ENCODE measurements at regions not wholly inside any gene's neighbourhood (a gene's known extent, or its start where the extent isn't known, plus 50 kb on each side); places are given as distances from the start of the nearest gene placed in this dataset.

DNA sequence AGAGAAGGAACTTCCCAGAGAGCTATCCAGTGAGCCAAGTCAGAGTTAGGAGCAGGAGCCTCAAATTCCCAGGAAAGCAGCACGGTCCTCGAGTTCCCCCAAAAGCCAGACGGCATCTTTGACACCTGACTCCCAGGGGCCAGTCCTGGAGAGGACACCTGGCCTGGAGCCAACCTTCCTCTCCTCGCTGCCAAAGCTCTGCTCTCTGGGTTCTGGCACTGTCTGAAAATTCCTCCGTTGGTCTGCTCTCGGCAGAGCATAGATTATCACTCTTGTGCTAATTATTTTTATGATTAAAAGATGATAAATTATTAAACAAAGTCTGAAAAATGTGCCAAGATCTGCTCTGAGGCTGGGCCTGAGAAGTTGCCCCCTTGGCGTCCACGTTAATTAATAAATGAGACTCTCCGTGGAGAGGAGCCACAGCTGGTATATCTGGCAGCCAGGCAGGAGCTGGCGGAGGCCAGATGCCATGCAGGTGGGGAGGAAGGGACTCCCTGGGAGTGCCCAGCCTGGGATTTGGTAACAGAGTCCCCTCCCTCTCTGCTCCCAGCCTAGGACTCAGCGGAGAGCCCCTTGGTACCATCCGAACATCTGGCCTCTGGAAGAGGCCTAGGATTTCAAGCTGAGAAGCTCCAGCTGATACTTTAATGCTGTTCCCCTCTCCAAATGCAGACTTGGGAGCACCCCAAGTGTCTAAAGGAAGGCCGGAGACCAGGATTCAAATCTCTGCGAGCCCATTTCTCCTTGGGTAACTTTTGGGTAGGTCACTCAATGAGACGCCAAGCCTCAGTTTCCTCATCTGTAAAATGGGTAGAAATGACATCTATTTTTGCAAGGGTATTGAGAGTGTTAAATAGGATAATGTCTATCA, 163.7 kb upstream of the POU3F1 start:
- POLR2A ChIA-PET, result no interaction called here
- Mint-ChIP-seq H3K4me1 (peaks cover 3% of the 10 kb centered on the region), H3K27me3 (peaks cover 24% of the 10 kb centered on the region), H3K27ac (no peak overlapping the region), H3K9me3 (no peaks in the 10 kb centered on the region), H3K36me3 (no peaks in the 10 kb centered on the region), H3K4me3 (no peak overlapping the region)
- ATAC-seq (ENCODE audit: low read depth) (no peak), DNase-seq (no peak)

DNA sequence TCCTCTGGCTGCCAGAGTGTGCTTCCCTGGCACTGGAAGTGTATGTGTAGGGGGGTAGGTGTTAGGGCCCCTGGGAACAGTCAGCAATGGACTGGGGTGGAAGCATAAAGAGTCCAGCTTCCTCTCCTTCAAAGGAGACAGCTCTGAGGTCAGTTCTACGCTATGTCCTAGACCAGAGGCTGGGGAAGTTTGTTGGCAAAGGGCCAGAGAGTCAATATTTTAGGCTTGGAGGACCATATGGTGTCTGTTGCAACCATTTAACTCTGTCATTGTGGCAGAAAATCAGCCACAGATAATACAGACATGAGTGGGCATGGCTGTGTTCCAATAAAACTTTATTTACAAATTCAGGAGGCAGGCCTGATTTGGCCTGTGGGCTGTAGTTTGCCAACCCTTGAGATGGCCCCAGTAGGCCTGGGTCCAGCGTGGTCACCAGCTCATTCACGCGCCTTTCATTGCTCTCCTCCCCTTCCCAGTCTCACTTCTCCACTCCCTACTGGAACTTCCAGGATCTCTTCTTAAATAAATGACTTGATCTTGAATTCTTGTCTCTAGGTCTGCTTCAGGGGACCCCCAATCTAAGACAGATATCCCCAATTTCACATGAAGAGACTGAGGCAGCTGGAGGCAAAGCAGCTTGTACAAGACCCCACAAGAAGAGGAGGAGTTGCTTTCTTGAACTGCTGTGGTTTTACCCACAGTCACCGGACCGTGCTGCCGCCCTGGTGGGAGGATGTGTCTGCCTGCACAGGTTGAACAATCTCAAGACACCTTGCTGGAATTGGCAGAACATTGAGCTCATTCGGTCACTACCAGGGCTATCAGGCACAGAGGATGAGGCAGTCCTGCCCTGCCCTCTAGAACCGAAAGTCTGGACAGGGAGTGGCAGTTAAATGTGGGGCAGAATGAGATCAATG, 162.4 kb upstream of the POU3F1 start:
- POLR2A ChIA-PET, result no interaction called here
- H3K27ac Mint-ChIP-seq, result no peak overlapping the region
- ATAC-seq (ENCODE audit: low read depth) (no peak), DNase-seq (no peak)
- no peak overlapping the region for H3K4me3 Mint-ChIP-seq
- no peaks in the 10 kb centered on the region for H3K9me3 Mint-ChIP-seq
- H3K36me3 Mint-ChIP-seq, result no peaks in the 10 kb centered on the region
- peaks cover 14% of the 10 kb centered on the region for H3K27me3 Mint-ChIP-seq
- H3K4me1 Mint-ChIP-seq, result peaks cover 3% of the 10 kb centered on the region

DNA sequence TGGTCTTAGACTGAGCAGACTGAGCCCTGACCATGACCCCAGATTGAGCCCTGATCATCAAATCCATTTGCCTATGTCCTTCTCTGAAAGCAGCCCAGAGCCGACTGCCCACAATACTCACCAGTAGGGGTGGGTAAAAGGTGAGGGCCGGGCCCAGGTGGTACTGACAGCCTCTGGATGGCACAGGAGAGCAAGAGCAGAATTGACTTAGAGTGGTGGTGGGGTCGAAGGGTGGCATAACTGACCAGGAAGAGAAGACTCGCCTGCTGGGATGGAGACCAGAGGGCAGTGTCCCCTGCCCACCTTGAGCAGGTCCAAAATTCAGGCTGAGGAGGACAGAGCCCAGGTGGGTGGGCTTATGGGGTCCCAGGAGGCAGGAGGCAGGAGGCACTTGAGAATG, 161.3 kb upstream of the POU3F1 start:
- no peak overlapping the region for H3K27ac Mint-ChIP-seq
- POLR2A ChIA-PET, result no interaction called here
- H3K9me3 Mint-ChIP-seq, result no peaks in the 10 kb centered on the region
- no peaks in the 10 kb centered on the region for H3K4me1 Mint-ChIP-seq
- no peaks in the 10 kb centered on the region for H3K36me3 Mint-ChIP-seq
- DNase-seq, result no peak
- no peak for ATAC-seq (ENCODE audit: low read depth)
- H3K27me3 Mint-ChIP-seq, result peaks cover 4% of the 10 kb centered on the region
- no peak overlapping the region for H3K4me3 Mint-ChIP-seq

DNA sequence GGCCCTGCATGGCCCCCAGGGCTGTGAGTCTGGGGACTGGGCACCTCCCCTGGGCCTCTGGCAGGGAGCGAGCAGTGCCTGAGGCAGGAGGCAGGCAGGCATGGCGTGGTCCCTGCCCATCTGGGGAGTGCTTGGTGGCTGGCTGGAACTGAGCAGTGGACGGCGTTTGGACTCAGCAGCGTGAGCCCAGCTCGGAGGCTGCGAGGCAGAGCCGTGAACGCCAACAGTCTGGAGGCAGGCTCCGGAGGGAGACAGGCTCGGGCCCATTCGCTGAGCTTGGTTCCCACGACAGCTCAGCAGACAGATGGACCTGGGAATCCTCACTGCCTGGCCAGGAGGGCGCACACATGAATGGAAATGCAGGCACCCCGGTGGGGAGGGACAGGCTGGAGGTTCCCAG, 160.7 kb upstream of the POU3F1 start:
- Mint-ChIP-seq H3K27ac (no peak overlapping the region), H3K4me3 (no peak overlapping the region), H3K36me3 (no peaks in the 10 kb centered on the region), H3K4me1 (no peaks in the 10 kb centered on the region), H3K9me3 (no peaks in the 10 kb centered on the region), H3K27me3 (peaks cover under 1% of the 10 kb centered on the region)
- DNase-seq (no peak), ATAC-seq (ENCODE audit: low read depth) (no peak)
- POLR2A ChIA-PET, result no interaction called here

DNA sequence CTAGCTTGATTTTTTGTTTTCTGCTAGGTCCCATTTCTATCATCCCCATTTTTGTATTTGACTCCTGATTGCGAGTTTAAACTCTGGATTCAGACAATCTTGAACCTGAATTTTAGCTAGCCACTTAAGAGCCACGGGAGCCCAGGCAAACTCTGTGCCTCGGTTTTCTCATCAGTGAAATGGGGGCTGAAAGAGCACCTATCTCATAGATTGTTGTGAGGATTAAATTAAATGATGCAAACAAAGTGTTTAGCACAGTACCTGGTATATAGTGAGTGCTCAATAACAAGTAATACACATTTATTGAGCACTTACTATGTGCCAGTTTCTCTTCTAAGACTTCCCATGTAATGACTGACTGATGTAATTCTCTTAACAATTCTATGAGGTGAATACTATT, 158.1 kb upstream of the POU3F1 start:
- Mint-ChIP-seq H3K4me3 (no peak overlapping the region), H3K4me1 (no peaks in the 10 kb centered on the region), H3K9me3 (peaks cover 1% of the 10 kb centered on the region), H3K36me3 (no peaks in the 10 kb centered on the region), H3K27me3 (peaks cover 5% of the 10 kb centered on the region), H3K27ac (no peak overlapping the region)
- POLR2A ChIA-PET, result no interaction called here
- no peak for DNase-seq
- no peak for ATAC-seq (ENCODE audit: low read depth)

DNA sequence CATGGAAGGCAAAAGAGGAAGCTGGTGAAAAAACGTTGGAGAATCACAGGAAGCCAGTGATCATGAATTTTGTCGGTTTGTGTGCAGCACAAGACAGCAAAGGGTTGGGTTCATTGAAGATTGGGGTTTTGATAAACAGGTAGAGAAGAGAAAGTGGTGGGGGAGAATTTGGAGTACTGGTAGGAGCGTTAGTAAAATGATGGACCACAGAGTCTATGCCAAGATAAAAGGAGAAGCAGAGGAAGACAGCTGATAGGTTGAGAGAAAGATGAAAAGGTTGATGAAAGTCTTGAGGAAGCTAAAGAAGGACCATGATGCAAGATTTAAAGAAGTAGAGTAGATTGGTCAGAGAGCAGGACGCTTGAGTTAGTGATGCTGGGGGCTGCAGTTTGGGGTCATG, 156.8 kb upstream of the POU3F1 start:
- no peak for ATAC-seq (ENCODE audit: low read depth)
- H3K4me1 Mint-ChIP-seq, result no peaks in the 10 kb centered on the region
- H3K9me3 Mint-ChIP-seq, result peaks cover 1% of the 10 kb centered on the region
- no peak overlapping the region for H3K27ac Mint-ChIP-seq
- peaks cover 17% of the 10 kb centered on the region for H3K27me3 Mint-ChIP-seq
- POLR2A ChIA-PET, result no interaction called here
- H3K36me3 Mint-ChIP-seq, result no peaks in the 10 kb centered on the region
- no peak overlapping the region for H3K4me3 Mint-ChIP-seq
- no peak for DNase-seq

DNA sequence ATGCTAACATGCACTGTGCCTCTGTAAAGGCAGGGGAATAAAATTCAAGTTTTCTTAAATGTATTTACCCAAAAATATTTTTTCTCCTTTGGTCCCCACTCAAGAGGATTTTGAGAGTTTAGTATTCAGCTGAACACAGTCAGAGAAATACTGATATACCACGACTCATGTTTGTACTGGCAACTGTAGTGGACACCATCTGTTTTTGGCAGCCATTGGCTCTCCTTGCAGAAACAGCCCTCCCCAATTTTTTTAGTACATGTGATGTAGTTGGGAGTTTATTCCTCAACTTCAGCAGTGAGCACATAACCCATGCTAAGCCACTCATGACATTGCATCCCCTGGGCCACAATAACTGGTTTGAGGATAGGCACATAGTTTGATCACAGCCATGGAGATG, 154.8 kb upstream of the POU3F1 start:
- DNase-seq (no peak), ATAC-seq (ENCODE audit: low read depth) (no peak)
- Mint-ChIP-seq H3K27ac (no peak overlapping the region), H3K4me1 (no peaks in the 10 kb centered on the region), H3K36me3 (no peaks in the 10 kb centered on the region), H3K4me3 (no peak overlapping the region), H3K27me3 (peaks cover 22% of the 10 kb centered on the region), H3K9me3 (peaks cover 1% of the 10 kb centered on the region)
- POLR2A ChIA-PET, result no interaction called here

DNA sequence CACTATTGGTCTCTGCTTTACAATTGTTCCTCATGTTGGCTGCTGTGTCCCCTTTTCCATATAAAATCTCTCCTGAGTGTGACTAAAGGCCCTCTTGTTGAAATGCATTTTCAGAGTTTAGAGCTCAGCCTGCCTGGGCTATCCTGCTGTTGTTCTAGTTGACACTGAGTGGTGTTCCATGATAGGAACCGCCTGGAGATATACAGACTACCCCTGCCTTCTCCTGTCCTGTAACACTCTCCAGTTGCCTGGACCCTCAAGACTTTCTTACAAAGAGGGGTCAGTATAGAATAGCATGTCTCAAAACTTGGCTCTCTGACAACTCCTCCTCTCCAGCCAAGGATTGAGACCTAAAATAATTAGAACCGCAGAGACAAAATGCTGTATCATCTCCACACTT, 152.0 kb upstream of the POU3F1 start:
- peaks cover 22% of the 10 kb centered on the region for H3K27me3 Mint-ChIP-seq
- no peaks in the 10 kb centered on the region for H3K4me1 Mint-ChIP-seq
- DNase-seq, result no peak
- H3K27ac Mint-ChIP-seq, result no peak overlapping the region
- H3K4me3 Mint-ChIP-seq, result no peak overlapping the region
- peaks cover 1% of the 10 kb centered on the region for H3K9me3 Mint-ChIP-seq
- POLR2A ChIA-PET, result no interaction called here
- no peaks in the 10 kb centered on the region for H3K36me3 Mint-ChIP-seq
- ATAC-seq (ENCODE audit: low read depth), result no peak

DNA sequence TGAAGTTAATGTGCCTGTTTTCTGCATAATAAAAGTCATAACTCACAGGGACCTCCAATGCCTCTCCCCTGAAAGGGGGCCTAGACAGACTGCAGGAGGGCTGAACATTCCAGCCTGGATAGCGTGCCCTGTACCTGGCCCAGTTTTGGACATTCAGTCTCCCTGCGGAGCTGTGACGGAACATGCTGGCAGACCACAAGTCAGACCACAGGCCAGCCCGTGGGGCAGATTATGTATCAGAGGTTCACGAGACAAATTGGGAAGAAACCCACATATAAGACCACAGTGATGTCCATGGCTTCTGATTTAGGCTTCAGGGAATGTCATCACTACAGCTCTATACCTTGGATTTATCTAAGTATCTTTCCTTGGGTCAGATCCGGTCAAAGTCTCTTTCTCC, 151.5 kb upstream of the POU3F1 start:
- Mint-ChIP-seq H3K27me3 (peaks cover 22% of the 10 kb centered on the region), H3K4me1 (no peaks in the 10 kb centered on the region), H3K36me3 (no peaks in the 10 kb centered on the region), H3K4me3 (no peak overlapping the region), H3K9me3 (peaks cover 1% of the 10 kb centered on the region), H3K27ac (no peak overlapping the region)
- POLR2A ChIA-PET, result no interaction called here
- no peak for DNase-seq
- no peak for ATAC-seq (ENCODE audit: low read depth)

DNA sequence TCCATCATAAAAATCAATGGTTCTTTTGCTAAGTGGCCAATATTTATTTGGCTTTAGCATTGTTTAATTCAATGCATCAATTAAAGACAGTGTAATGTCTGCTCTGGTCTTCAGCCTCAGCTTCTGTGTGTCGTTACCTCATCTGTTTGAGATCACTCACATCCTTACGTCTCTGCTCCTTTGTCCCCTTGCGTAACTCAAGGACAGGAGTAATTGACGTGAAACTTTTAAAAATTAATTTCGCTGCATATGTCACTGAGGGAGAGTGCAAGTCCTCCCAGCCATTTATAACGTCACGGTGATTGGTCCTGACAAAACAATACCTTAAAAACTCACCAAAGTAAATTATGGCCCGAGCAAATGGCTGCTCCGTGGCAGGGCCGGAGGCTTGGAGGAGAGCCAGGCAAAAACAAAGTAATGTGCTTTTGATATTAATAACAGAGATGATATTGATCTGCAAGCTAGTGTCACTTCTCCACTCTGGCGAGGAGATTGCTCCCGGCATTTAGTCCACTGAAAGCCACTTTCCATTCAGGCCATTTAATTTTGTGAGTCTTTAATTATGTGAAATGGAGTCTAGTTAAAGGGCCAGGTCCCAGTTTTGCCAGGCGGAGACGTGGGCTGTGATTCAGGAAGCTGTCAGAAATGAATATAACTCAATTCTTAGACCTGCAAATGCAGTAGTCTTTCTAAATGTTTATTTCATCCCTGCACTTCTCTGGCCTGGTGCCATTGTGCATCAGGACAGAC, 150.9 kb upstream of the POU3F1 start:
- H3K4me1 Mint-ChIP-seq, result no peaks in the 10 kb centered on the region
- POLR2A ChIA-PET, result no interaction called here
- H3K9me3 Mint-ChIP-seq, result peaks cover 1% of the 10 kb centered on the region
- H3K36me3 Mint-ChIP-seq, result no peaks in the 10 kb centered on the region
- ATAC-seq (ENCODE audit: low read depth) (no peak), DNase-seq (no peak)
- peaks cover 22% of the 10 kb centered on the region for H3K27me3 Mint-ChIP-seq
- H3K27ac Mint-ChIP-seq, result no peak overlapping the region
- H3K4me3 Mint-ChIP-seq, result no peak overlapping the region

DNA sequence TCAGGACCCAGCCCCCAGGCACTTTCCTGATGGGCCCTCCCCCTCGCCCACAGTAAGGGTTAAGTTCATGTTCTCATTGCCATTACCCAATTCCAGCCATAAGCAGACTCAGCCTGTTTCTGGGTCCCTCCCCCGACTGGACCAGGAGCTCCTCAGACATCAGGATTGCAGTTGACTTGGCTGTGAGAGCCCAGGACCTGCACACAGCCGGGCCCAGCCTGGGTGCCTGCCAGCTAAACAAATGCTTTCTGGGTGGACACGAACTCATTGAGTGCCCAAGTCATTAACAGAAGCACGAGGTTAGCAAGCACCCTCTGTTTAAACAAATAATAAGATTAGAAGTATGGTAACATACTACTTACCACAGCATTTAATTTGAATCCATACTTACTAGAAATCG, 147.9 kb upstream of the POU3F1 start:
- Mint-ChIP-seq H3K4me1 (peaks cover 4% of the 10 kb centered on the region), H3K27ac (no peak overlapping the region), H3K4me3 (no peak overlapping the region), H3K9me3 (no peaks in the 10 kb centered on the region), H3K27me3 (peaks cover 41% of the 10 kb centered on the region), H3K36me3 (no peaks in the 10 kb centered on the region)
- POLR2A ChIA-PET, result no interaction called here
- DNase-seq (no peak), ATAC-seq (ENCODE audit: low read depth) (no peak)

DNA sequence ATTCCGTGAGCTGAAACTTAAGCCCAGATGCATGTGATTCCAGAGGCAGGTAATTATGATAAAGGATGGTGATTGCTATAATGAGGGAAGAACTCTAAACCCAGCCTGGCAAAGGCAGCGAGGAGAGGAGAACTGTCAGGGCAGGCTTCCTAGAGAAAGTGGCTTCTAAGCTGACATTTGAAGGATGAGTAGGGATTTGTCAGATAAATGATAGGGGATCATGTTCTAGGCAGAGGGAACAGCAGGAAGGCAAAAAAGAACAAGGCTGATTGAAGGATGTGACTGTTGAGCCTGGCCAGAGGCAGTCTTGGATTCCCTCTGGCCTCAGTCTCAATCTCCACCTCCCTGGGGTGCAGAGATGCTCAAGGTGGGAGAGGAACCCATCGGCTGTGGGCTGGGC, 146.4 kb upstream of the POU3F1 start:
- Mint-ChIP-seq H3K27ac (no peak overlapping the region), H3K9me3 (no peaks in the 10 kb centered on the region), H3K36me3 (no peaks in the 10 kb centered on the region), H3K4me3 (no peak overlapping the region), H3K4me1 (peaks cover 4% of the 10 kb centered on the region), H3K27me3 (peaks cover 33% of the 10 kb centered on the region)
- POLR2A ChIA-PET, result interaction anchor here (0.5 kb wide), 1 partner anchor 442 kb away, joined by 4 read pairs; no protein-coding TSS in a partner anchor
- ATAC-seq (ENCODE audit: low read depth) (no peak), DNase-seq (no peak)

DNA sequence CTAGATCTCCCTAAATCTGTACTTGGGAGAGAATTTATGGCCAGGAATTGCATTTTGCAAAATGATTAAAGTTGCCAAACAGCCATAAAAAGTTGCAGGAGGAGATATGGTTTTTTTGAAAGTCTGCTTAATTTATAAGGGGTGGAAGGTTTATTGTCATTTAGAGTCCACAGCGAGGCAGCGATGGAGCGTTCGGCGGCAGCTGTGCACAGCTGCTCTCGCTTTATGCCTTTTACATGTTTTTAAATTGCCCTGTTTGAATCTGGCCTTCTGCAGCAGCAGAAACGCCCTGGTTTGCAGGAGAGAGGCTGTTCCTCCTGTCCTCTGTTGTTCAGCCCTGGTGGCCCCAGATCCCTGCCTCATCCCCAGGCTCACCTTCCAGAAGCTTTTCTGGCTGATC, 144.9 kb upstream of the POU3F1 start:
- no peak for ATAC-seq (ENCODE audit: low read depth)
- H3K27ac Mint-ChIP-seq, result no peak overlapping the region
- H3K27me3 Mint-ChIP-seq, result peaks cover 32% of the 10 kb centered on the region
- H3K4me3 Mint-ChIP-seq, result no peak overlapping the region
- H3K36me3 Mint-ChIP-seq, result no peaks in the 10 kb centered on the region
- POLR2A ChIA-PET, result no interaction called here
- no peaks in the 10 kb centered on the region for H3K9me3 Mint-ChIP-seq
- peaks cover 4% of the 10 kb centered on the region for H3K4me1 Mint-ChIP-seq
- DNase-seq, result no peak

All from activated naive CD8-positive, alpha-beta T cell treated with anti-CD3 and anti-CD28 coated beads, Interleukin-2, amount 10 ng/mL, durations not matched to agents 7 days and 5 days (primary cell).